ENCODE measurements at regions not wholly inside any gene's neighbourhood (a gene's known extent, or its start where the extent isn't known, plus 50 kb on each side); places are given as distances from the start of the nearest gene placed in this dataset.

GRCh38 chr4:136088211-136088867 lies 1444.0 kb downstream of the PCDH18 start:
- TF ChIP-seq CTCF (IDR thresholded peaks at IDR 0.05; ENCODE audit: low read depth, low read length, poor library complexity, severe bottlenecking): no peak
- TF ChIP-seq EZH2phosphoT487 (IDR thresholded peaks at IDR 0.05; ENCODE audit: borderline replicate concordance, low read length): no peak
